LNCaP clone FGC (cell line): ENCODE measurements at regions not wholly inside any gene's neighbourhood (a gene's known extent, or its start where the extent isn't known, plus 50 kb on each side); places are given as distances from the start of the nearest gene placed in this dataset.
"Not testable (repeated sequence)": the region's sequence is repeated elsewhere in the genome, so short reads cannot be mapped to it uniquely, and the experiment has no call there.

Source experiments
- DNase-seq: peaks from one replicate; pipeline ENCODE4 v3.0.0-alpha.2; 2011; ENCODE audit warnings: low read depth
- H3K4me3 ChIP-seq: 2 replicates; pipeline ENCODE4 v1.5.1; 2011; ENCODE audit warnings: mild to moderate bottlenecking, low read depth, low read length, control low read depth
- TF ChIP-seq, protein P1 (sequence below): IDR thresholded peaks from 2 replicates; pipeline ENCODE4 v1.5.1; 2012; ENCODE audit warnings: mild to moderate bottlenecking; ENCODE audit not compliant: control insufficient read depth, insufficient read depth; ENCODE audit errors: extremely low read depth

DNA sequence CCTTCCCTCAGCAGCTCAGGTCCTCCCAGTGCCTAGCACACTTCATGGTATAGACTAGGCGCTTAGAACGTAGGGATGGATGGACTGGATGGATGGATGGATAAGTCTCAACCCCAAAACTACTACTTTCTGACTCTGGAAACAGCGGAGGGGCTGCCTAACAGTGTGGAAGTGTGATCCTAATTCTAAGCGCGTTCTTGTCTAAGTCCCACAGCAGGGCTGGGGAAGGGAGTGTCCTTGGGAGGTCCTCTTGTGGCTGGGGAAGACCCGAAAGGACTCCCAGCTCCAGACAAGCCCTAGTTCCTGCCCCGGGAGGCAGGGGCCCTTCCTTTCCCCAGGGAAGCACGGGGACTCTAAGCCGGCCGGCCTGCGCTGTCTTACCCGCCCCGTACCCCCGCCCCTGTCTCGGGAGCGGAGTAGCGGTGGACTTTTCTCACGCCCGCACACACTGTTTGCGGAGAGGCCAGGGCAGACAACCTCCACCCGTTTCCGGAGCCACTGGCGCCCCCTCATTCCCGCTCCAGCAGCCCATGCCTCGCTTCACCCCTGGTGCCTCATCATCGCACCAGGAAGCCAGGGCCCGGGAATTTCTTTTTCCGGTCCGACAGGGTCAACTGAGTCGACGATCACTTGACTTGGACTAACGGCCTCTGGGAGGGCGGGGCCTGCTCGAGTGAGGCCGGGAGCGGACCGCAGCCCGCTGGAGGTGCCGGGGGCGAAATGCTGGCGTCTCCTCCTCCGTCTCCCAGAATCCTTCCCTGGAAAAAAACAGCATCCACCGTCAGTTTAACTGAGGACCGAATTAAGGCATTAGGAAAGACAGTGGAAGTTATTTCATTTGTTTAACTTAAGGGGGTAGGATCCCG is 133.3 kb downstream of the TBC1D2B start:
- TF ChIP-seq, protein P1, sequence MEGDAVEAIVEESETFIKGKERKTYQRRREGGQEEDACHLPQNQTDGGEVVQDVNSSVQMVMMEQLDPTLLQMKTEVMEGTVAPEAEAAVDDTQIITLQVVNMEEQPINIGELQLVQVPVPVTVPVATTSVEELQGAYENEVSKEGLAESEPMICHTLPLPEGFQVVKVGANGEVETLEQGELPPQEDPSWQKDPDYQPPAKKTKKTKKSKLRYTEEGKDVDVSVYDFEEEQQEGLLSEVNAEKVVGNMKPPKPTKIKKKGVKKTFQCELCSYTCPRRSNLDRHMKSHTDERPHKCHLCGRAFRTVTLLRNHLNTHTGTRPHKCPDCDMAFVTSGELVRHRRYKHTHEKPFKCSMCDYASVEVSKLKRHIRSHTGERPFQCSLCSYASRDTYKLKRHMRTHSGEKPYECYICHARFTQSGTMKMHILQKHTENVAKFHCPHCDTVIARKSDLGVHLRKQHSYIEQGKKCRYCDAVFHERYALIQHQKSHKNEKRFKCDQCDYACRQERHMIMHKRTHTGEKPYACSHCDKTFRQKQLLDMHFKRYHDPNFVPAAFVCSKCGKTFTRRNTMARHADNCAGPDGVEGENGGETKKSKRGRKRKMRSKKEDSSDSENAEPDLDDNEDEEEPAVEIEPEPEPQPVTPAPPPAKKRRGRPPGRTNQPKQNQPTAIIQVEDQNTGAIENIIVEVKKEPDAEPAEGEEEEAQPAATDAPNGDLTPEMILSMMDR: no peak
- DNase-seq: peak; percentile 7
- no peak overlapping the region; the same call in 1 of the 2 replicates for H3K4me3 ChIP-seq

DNA sequence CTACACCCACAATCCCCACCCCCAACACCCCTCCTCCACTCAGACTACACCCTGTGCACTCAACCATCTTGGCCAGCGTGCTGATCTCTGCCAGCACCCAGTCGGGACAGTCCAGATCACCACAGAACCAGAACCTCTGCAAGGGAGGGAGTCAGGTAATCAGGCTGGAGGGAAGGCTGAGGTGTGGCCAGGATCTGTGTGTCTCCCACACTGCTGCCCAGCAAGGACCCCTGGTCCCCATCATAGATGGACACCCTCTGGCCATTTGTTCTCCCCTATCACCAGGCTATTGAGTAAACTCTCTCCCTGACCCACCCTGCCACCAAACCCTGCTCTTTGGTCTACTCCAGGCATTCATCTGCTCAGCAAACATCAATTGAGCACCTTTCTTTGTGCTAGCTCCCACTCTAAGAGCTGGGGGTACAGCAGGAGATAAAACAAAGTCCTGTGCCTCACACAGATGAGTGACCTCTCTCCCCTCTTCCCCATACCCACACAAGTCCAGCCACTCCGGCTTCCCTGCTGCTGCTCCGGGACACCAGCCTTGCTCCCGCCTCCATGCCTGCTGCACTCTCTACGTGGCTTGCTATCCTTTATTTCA is 134.8 kb downstream of the TBC1D2B start:
- TF ChIP-seq, protein P1: no peak
- no peak overlapping the region for H3K4me3 ChIP-seq
- no peak for DNase-seq

DNA sequence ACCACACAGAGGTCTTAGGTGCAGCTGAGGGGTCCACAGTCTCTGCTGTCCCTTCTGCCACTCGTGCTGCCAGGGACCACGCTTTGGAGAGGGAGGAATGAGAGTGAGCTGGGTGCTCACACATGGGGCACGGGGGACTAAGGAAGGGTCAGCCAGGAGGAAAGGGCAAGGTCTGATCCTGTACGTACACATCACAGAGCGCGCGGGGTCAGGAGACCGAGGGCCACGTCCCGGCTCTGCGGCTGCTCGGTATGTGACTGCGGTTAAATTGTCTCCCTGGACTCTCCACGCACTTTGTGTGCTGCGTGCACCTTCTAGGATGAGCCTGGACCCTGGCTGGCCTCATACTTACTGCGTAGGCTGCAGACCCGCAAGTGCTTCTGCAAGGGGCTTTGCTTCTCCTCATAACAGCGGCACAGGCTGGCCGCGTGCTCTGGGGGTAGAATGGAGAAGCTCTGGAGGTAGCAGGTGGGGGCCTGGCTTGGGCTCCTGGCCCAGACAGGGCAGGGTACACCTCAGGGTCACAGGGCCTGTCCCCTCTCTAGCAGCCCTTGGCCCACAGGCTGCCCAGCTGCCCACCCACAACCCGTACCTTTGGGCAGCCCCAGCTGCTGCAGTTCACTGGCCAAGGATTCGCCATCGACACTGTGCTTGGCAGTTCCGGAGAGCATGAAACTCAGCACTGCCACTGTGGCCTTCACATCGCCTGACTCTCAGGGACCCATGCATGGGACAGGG is 136.3 kb downstream of the TBC1D2B start:
- not testable (repeated sequence) for DNase-seq, H3K4me3 ChIP-seq

DNA sequence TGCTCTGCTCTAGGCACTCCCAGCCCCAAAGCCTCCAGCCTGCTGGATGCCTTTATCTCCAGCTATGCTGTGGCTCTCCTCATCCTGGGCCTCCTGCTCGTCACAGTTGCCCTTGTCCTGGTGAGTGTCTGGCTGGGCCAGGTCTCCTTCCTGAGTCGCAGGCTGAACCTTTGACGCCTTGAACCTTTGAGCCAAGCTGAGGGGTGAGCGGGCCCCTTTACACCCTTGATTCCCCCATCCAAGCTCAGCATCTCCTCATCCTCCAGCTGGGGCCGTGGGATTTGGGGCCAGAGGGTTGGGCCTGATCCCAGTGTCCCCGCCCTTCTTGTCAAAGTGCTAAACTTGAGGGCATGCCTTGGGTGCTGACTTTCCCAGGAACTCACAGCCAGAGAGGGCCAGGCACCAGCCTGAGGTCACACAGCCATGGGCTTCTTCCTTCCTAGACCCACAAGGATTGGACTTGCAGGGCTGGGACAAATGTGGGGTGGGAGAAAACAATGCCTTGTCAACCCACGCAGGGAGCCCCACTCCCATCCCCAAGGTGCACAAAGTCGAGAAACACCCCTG is 137.0 kb downstream of the TBC1D2B start:
- no peak overlapping the region for H3K4me3 ChIP-seq
- TF ChIP-seq, protein P1: no peak
- DNase-seq: no peak

DNA sequence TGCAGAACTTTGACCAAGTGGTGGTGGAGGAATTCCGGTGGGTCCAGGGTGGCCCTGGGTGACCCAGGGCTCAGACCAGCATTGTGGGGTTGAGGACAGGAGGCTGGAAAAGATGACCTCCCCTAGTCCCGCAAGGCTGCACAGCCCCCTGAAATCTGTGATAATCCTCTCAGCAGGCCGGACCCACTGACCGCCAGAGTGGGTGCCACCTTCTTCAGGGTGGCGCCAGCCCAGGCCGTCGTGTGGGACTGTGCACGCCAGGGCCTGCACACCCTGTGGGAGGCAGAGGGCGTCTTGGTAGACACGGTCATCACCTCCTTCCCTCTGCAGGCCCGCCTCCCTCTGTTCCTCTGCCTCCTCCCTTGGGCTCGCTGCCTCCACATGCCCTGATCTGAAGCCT is 137.7 kb downstream of the TBC1D2B start:
- no peak overlapping the region for H3K4me3 ChIP-seq
- TF ChIP-seq, protein P1: no peak
- no peak for DNase-seq

DNA sequence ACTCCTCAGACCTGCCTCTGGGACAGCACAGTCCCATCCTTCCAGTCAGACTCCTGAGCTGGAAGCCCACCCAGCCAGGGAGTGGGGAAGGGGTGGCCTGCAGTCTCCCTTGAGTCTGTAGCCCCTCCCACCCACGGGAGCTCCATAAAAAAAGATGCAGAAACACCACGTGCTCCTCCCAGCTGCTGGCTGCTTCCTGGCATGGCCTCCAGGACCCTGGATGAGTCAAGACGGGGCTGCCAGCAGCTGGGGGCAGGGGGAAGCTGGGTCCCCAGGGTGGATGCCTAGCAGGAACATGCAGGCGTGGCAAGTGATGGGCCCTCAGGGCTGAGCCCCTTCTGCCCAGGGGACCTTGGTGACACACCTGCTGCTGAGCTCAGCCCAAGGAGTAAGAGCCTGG is 138.5 kb downstream of the TBC1D2B start:
- not testable (repeated sequence) for H3K4me3 ChIP-seq, DNase-seq

DNA sequence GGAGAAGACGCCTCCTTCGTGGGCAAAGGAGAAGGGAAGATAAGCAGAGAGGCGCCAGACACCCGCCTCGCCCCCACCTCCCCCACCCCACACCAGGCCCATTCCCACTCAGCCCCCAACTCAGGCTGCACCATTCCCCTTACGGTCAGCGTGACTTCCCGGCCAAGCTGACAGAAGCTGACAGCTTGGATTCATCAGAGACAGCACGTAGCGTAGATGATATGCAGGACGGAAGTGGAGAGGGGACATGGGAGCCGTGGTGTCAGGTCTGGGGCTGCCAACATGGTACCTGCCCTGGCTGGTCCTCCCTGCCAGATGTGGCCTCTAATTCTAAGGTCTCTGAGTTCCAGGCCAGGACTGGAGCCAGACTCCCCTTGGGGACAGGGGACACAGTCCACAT is 139.0 kb downstream of the TBC1D2B start:
- not testable (repeated sequence) for H3K4me3 ChIP-seq, DNase-seq

DNA sequence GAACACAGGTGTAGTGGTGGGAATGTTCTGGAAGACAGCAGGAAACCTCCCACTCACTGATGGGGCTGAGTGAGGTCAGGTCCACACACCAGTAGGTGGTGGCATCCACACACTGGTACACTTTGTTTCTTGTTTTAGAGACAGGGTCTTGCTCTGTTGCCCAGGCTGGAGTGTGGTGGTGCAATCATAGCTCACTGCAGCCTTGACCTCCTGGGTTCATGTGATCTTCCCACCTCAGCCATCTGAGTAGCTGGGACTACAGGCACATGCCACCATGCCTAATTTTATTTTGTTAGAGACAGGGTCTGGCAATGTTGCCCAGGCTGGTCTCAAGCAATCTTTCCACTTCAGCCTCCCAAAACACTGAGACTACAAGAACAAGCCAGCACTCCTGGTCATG is 140.9 kb downstream of the TBC1D2B start:
- not testable (repeated sequence) for H3K4me3 ChIP-seq, DNase-seq

DNA sequence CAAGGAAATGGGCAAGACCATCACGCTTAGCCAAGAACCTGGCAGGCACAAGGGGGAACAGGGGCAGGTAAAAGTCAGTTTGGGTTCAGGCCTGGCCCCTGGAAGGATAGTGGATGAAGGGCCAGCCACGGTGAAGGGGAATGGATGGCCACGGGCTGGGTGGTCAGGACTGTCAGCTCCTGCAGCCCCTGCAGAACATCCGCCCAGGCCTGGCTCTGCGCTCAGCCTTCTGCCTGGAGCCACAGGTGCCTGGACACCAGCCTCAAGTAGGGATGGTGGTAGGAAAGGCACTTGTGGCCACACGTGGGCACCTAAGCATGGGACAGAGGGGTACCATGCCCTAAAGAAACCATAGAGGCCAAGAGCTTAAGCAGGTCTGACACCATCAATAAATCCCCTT is 143.0 kb downstream of the TBC1D2B start:
- H3K4me3 ChIP-seq, DNase-seq: not testable (repeated sequence)

DNA sequence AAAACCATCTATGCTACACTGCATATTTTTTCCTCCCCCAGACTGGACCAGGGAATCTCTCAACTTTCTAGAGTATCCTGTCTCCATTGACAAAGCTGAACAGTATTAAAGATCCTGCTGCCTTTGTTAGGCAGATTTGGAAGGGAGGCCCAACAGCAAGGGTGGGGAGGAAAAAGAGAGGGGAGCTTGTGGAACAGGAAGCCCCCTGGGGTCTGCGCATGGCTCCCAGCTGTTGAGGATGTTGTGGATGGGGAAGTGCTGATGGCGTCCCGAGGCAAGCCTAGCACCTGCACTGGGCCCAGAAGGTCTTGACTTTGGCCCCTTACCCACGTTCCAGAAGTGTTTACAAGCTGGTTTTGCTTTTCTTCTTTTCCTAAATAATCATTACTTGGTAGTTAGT is 146.6 kb downstream of the TBC1D2B start:
- not testable (repeated sequence) for H3K4me3 ChIP-seq, DNase-seq

DNA sequence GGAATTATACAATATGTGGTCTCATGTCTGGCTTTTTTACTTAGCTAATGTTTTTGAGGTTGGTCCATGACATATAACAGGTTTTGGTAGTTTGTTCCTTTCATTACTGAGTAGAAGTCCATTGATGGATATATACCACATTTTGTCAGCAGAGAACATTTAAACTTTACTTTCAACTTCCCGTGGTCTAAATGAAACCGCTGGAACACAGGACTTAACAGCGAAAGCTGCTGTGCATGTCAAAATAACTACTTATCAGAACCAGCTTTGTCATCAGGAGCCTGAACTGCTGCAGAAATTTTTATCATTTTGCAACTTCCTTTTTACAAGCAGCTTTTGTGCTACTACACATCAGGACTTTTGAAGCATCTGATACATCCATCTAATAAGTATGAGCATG is 147.0 kb downstream of the TBC1D2B start:
- not testable (repeated sequence) for H3K4me3 ChIP-seq, DNase-seq

DNA sequence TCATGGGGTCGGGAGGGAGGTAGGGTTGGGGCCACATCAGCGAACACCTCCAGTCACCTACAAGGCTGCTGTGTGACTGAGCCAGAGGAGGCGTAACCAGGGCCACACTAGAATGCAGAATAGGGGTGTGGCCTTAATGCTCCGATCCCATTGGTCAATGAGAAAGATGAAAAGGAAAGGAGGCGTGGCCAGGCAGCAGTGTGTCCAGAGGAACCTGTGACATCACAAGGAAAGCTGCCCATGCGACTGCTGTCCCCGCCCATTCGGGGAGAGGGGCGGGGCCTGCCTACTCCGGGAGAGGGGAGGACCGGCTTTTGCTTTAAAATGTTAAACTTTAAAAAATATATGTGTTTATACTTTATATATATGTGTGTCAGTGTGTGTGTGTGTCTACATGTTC is 150.7 kb downstream of the TBC1D2B start:
- not testable (repeated sequence) for H3K4me3 ChIP-seq
- peak; percentile 3 for DNase-seq

DNA sequence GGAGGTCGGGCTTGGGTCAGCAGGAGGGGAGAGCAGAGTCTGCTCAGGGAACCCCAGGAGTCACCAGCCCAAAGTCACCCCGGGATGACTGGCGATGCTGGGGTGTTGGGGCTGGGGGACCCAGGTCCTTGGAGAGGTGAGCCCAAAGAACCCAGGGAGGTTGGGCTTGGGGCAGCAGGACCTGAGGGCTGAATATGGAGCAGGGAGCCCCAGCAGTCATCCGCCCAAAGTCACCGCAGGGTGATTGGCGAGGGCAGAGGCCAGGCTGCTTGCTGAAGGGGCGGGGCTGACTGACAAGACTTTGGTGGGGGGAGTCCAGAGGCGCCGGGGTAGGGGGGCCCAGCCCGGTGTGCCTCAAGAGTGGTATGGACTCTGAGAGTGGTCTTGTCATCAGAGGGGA is 151.2 kb downstream of the TBC1D2B start:
- H3K4me3 ChIP-seq, DNase-seq: not testable (repeated sequence)
